CD4-positive, alpha-beta T cell (primary cell): ENCODE measurements at regions not wholly inside any gene's neighbourhood (a gene's known extent, or its start where the extent isn't known, plus 50 kb on each side); places are given as distances from the start of the nearest gene placed in this dataset.

Source experiments
- ATAC-seq: fragments of 200-7000 bp; cut with Tn5 transposase; one replicate; pipeline ENCODE4 v1.10.0; 2022; ENCODE audit warnings: mild to moderate bottlenecking; ENCODE audit not compliant: poor library complexity
- CTCF ChIA-PET: fragments of 350-600 bp; sonication (Branson Sonifier 250); formaldehyde crosslinking; loops from one replicate; lab custom pipeline; 2021; ENCODE audit warnings: antibody characterized with exemption, inconsistent platforms; lab: Charles Lee
- POLR2A ChIA-PET: fragments of 350-600 bp; sonication (Branson Sonifier 250); formaldehyde crosslinking; loops from one replicate; lab custom pipeline; 2021; ENCODE audit warnings: antibody characterized with exemption, inconsistent platforms; lab: Charles Lee
- DNase-seq, 14 experiments: peaks; one replicate each; pipeline ENCODE4 v3.0.0-alpha.2; 2013 to 2020; ENCODE audit warnings: mixed read lengths in 2 of 14
- H3K27ac ChIP-seq, 2 donors: one replicate each; pipeline versions ENCODE4 v1.5.1 to v1.7.0; 2013; ENCODE audit warnings: low read length in 2 of 2, low read depth in 1 of 2, mild to moderate bottlenecking in 1 of 2
- H3K27me3 ChIP-seq, 2 experiments: 1 replicate in 1 of 2; 2 replicates in 1 of 2; pipeline versions ENCODE4 v1.6.1 to v1.7.0; 2013; ENCODE audit warnings: low read length in 2 of 2, control low read depth in 1 of 2, mild to moderate bottlenecking in 1 of 2, moderate library complexity in 1 of 2; ENCODE audit not compliant: insufficient read depth in 2 of 2, control insufficient read depth in 1 of 2
- H3K36me3 ChIP-seq: one replicate; pipeline ENCODE4 v1.6.1; 2013; ENCODE audit warnings: low read length, control low read depth; ENCODE audit not compliant: insufficient read depth
- H3K4me1 ChIP-seq: one replicate; pipeline ENCODE4 v1.6.1; 2013; ENCODE audit warnings: low read length, control low read depth; ENCODE audit not compliant: insufficient read depth
- H3K4me3 ChIP-seq: one replicate; pipeline ENCODE4 v1.5.1; 2013; ENCODE audit warnings: mild to moderate bottlenecking, low read length, moderate library complexity
- H3K9me3 ChIP-seq, 2 experiments: 1 replicate in 1 of 2; 2 replicates in 1 of 2; pipeline versions ENCODE4 v1.6.1 to v1.7.0; 2013; ENCODE audit warnings: low read length in 2 of 2, mild to moderate bottlenecking in 2 of 2, control low read depth in 1 of 2, moderate library complexity in 1 of 2; ENCODE audit not compliant: control insufficient read depth in 1 of 2, insufficient read depth in 1 of 2
- H3K27ac Mint-ChIP-seq: one replicate; pipeline ENCODE4 v1.8.0; 2020; ENCODE audit warnings: mixed read lengths
- H3K27me3 Mint-ChIP-seq: one replicate; pipeline ENCODE4 v1.8.0; 2021; ENCODE audit warnings: mixed read lengths
- H3K36me3 Mint-ChIP-seq: one replicate; pipeline ENCODE4 v1.8.0; 2021; ENCODE audit warnings: low read depth, mixed read lengths
- H3K4me1 Mint-ChIP-seq: one replicate; pipeline ENCODE4 v1.8.0; 2021; ENCODE audit warnings: low read depth, mixed read lengths
- H3K4me3 Mint-ChIP-seq: one replicate; pipeline ENCODE4 v1.8.0; 2020; ENCODE audit warnings: mild to moderate bottlenecking, mixed read lengths
- H3K9me3 Mint-ChIP-seq: one replicate; pipeline ENCODE4 v1.8.0; 2020; ENCODE audit warnings: mixed read lengths
- CTCF ChIP-seq: fragments of 200-600 bp; IDR thresholded peaks from one replicate; pipeline ENCODE4 v1.8.0; 2022; ENCODE audit warnings: antibody characterized with exemption, mild to moderate bottlenecking
- intact Hi-C, 2 experiments: fragments of 100-400 bp; cut with DNase I in 1 of 2; cut with micrococcal nuclease in 1 of 2; formaldehyde crosslinking; loops; one replicate each; pipeline versions ENCODE4 v1.15.1 to v1.9.0; 2023 to 2025; cut with DNase I, micrococcal nuclease

DNA sequence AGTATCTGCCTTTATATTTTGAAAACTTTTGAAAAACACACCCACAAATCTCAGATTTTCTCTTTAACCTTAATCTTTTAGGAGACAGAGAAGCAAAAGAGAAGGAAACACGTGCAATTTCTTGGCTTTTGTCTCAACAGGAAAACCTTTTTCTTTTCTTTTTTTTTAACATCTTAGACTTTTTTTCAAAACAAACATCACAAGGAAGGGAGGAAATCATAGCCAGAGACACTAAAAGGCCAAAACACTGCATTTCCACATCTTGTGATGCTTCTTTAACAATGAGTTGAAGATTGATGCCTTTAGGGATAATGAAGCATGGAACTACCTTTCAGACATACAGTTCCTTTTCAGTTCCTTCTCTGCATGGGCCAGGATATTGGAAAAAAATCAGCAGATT lies 136.6 kb upstream of the NRBF2 start:
- POLR2A ChIA-PET, result no interaction called here
- Mint-ChIP-seq H3K36me3 (no peaks in the 10 kb centered on the region), H3K4me1 (peaks cover 5% of the 10 kb centered on the region), H3K27ac (no peak overlapping the region), H3K4me3 (no peak overlapping the region), H3K9me3 (no peaks in the 10 kb centered on the region), H3K27me3 (peaks cover 33% of the 10 kb centered on the region)
- intact Hi-C loops, result loop anchor here in 1 of 2 experiments (5.0 kb wide), 1 partner anchor 419 kb away; no protein-coding TSS in a partner anchor
- Histone ChIP-seq H3K4me1 (no peaks in the 10 kb centered on the region), H3K9me3 (no peaks in the 10 kb centered on the region), H3K27ac (no peak overlapping the region), H3K4me3 (no peak overlapping the region), H3K36me3 (no peaks in the 10 kb centered on the region), H3K27me3 (peaks cover 0 to 3% of the 10 kb centered on the region in 2 experiments)
- no peak for DNase-seq
- no peak for ATAC-seq
- CTCF ChIA-PET, result interaction anchor here (0.6 kb wide), 1 partner anchor 40 kb away, joined by 3 read pairs; no protein-coding TSS in a partner anchor
- no peak for TF ChIP-seq CTCF

GRCh38 chr10:62993121-62993520 lies 140.0 kb upstream of the NRBF2 start:
- no peaks in the 10 kb centered on the region for H3K9me3 Mint-ChIP-seq
- DNase-seq, result no peak
- Histone ChIP-seq H3K9me3 (no peaks in the 10 kb centered on the region), H3K27me3 (no peaks in the 10 kb centered on the region), H3K27ac (no peak overlapping the region), H3K4me1 (no peaks in the 10 kb centered on the region), H3K4me3 (no peak overlapping the region), H3K36me3 (no peaks in the 10 kb centered on the region)
- peaks cover 29% of the 10 kb centered on the region for H3K27me3 Mint-ChIP-seq
- POLR2A ChIA-PET, result interaction anchor here (1.2 kb wide), 1 partner anchor 455 kb away, joined by 3 read pairs; no protein-coding TSS in a partner anchor
- H3K27ac Mint-ChIP-seq, result no peak overlapping the region
- TF ChIP-seq CTCF, result no peak
- CTCF ChIA-PET, result no interaction called here
- H3K4me1 Mint-ChIP-seq, result peaks cover 5% of the 10 kb centered on the region
- no peak for ATAC-seq
- no peak overlapping the region for H3K4me3 Mint-ChIP-seq
- intact Hi-C loops, result no loop called here
- H3K36me3 Mint-ChIP-seq, result no peaks in the 10 kb centered on the region

GRCh38 chr10:62992145-62992721 lies 140.9 kb upstream of the NRBF2 start:
- CTCF ChIA-PET, result no interaction called here
- H3K9me3 Mint-ChIP-seq, result no peaks in the 10 kb centered on the region
- Histone ChIP-seq H3K9me3 (no peaks in the 10 kb centered on the region), H3K4me1 (no peaks in the 10 kb centered on the region), H3K4me3 (no peak overlapping the region), H3K36me3 (no peaks in the 10 kb centered on the region), H3K27ac (no peak overlapping the region), H3K27me3 (no peaks in the 10 kb centered on the region)
- no peak for TF ChIP-seq CTCF
- H3K4me1 Mint-ChIP-seq, result peaks cover 5% of the 10 kb centered on the region
- no peak overlapping the region for H3K4me3 Mint-ChIP-seq
- intact Hi-C loops, result no loop called here
- no peak overlapping the region for H3K27ac Mint-ChIP-seq
- H3K36me3 Mint-ChIP-seq, result no peaks in the 10 kb centered on the region
- DNase-seq (no peak), ATAC-seq (no peak)
- H3K27me3 Mint-ChIP-seq, result peaks cover 26% of the 10 kb centered on the region
- POLR2A ChIA-PET, result no interaction called here
